ENCODE measurements at regions not wholly inside any gene's neighbourhood (a gene's known extent, or its start where the extent isn't known, plus 50 kb on each side); places are given as distances from the start of the nearest gene placed in this dataset.

GRCh38 chr2:181203916-181204315 lies 223.5 kb downstream of the UBE2E3 start:
- Histone ChIP-seq H3K79me2 (no peaks in the 10 kb centered on the region), H4K20me1 (ENCODE audit: insufficient read depth, poor library complexity, severe bottlenecking) (no peaks in the 10 kb centered on the region), H3K27ac (no peak overlapping the region), H3K4me2 (no peak overlapping the region), H2AFZ (no peak overlapping the region), H3K27me3 (no peaks in the 10 kb centered on the region), H3K4me3 (no peak overlapping the region), H3K4me1 (ENCODE audit: insufficient read depth) (no peaks in the 10 kb centered on the region), H3K9me2 (replicated peaks; ENCODE audit: insufficient read depth) (no peaks in the 10 kb centered on the region), H3K36me3 (replicated peaks; ENCODE audit: insufficient read depth, low read depth) (no peaks in the 10 kb centered on the region), H3K9me3 (ENCODE audit: low read depth) (no peaks in the 10 kb centered on the region)
- no peak for DNase-seq (ENCODE audit: low spot score)
- TF ChIP-seq EZH2 (IDR thresholded peaks at IDR 0.05; ENCODE audit: borderline replicate concordance) (no peak), EZH2phosphoT487 (IDR thresholded peaks at IDR 0.05; ENCODE audit: low read depth, severe bottlenecking, unreplicated experiment) (no peak), CTCF (IDR thresholded peaks at IDR 0.05; ENCODE audit: poor library complexity) (no peak)

GRCh38 chr2:181218401-181218821 lies 238.0 kb downstream of the UBE2E3 start:
- no peak overlapping the region for H3K4me3 ChIP-seq
- no peak for TF ChIP-seq CTCF (IDR thresholded peaks at IDR 0.05; ENCODE audit: poor library complexity)
- no peak for TF ChIP-seq EZH2phosphoT487 (IDR thresholded peaks at IDR 0.05; ENCODE audit: low read depth, severe bottlenecking, unreplicated experiment)
- H3K27me3 ChIP-seq, result no peaks in the 10 kb centered on the region
- no peaks in the 10 kb centered on the region for H4K20me1 ChIP-seq (ENCODE audit: insufficient read depth, poor library complexity, severe bottlenecking)
- no peak overlapping the region for H3K27ac ChIP-seq
- no peaks in the 10 kb centered on the region for H3K9me2 ChIP-seq (replicated peaks; ENCODE audit: insufficient read depth)
- H3K36me3 ChIP-seq (replicated peaks; ENCODE audit: insufficient read depth, low read depth), result no peaks in the 10 kb centered on the region
- no peaks in the 10 kb centered on the region for H3K79me2 ChIP-seq
- H3K4me2 ChIP-seq, result no peak overlapping the region
- DNase-seq (ENCODE audit: low spot score), result no peak
- no peak overlapping the region for H2AFZ ChIP-seq
- no peaks in the 10 kb centered on the region for H3K9me3 ChIP-seq (ENCODE audit: low read depth)
- no peaks in the 10 kb centered on the region for H3K4me1 ChIP-seq (ENCODE audit: insufficient read depth)
- 92% methylated on average over 3 of the region's 3 CpGs for WGBS (ENCODE audit: low lambda C conversion rate, missing lambda C conversion rate)

- no peaks in the 10 kb centered on the region for H3K36me3 ChIP-seq (replicated peaks; ENCODE audit: insufficient read depth, low read depth)
- DNase-seq (ENCODE audit: low spot score), result no peak
- no peak overlapping the region for H3K4me2 ChIP-seq
- H3K9me2 ChIP-seq (replicated peaks; ENCODE audit: insufficient read depth), result no peaks in the 10 kb centered on the region
- H2AFZ ChIP-seq, result no peak overlapping the region
- H3K79me2 ChIP-seq, result no peaks in the 10 kb centered on the region
- no peaks in the 10 kb centered on the region for H3K9me3 ChIP-seq (ENCODE audit: low read depth)
- no peaks in the 10 kb centered on the region for H3K27me3 ChIP-seq
- H4K20me1 ChIP-seq (ENCODE audit: insufficient read depth, poor library complexity, severe bottlenecking), result no peaks in the 10 kb centered on the region
- WGBS (ENCODE audit: low lambda C conversion rate, missing lambda C conversion rate), result 90% methylated on average over 2 of the region's 2 CpGs
- no peak overlapping the region for H3K27ac ChIP-seq
- H3K4me1 ChIP-seq (ENCODE audit: insufficient read depth), result no peaks in the 10 kb centered on the region
- TF ChIP-seq EZH2 (IDR thresholded peaks at IDR 0.05; ENCODE audit: borderline replicate concordance) (no peak), EZH2phosphoT487 (IDR thresholded peaks at IDR 0.05; ENCODE audit: low read depth, severe bottlenecking, unreplicated experiment) (no peak), CTCF (IDR thresholded peaks at IDR 0.05; ENCODE audit: poor library complexity) (no peak)
- H3K4me3 ChIP-seq, result no peak overlapping the region
Observed at GRCh38 chr2:181223234-181223633, 234.0 kb upstream of the ITGA4 start.

- no peak overlapping the region for H3K27ac ChIP-seq
- DNase-seq (ENCODE audit: low spot score), result no peak
- H4K20me1 ChIP-seq (ENCODE audit: insufficient read depth, poor library complexity, severe bottlenecking), result no peaks in the 10 kb centered on the region
- H3K4me3 ChIP-seq, result no peak overlapping the region
- H3K79me2 ChIP-seq, result no peaks in the 10 kb centered on the region
- H2AFZ ChIP-seq, result no peak overlapping the region
- H3K9me2 ChIP-seq (replicated peaks; ENCODE audit: insufficient read depth), result no peaks in the 10 kb centered on the region
- H3K36me3 ChIP-seq (replicated peaks; ENCODE audit: insufficient read depth, low read depth), result no peaks in the 10 kb centered on the region
- WGBS (ENCODE audit: low lambda C conversion rate, missing lambda C conversion rate), result 96% methylated on average over 3 of the region's 3 CpGs
- no peaks in the 10 kb centered on the region for H3K27me3 ChIP-seq
- H3K4me2 ChIP-seq, result no peak overlapping the region
- TF ChIP-seq CTCF (IDR thresholded peaks at IDR 0.05; ENCODE audit: poor library complexity) (no peak), EZH2 (IDR thresholded peaks at IDR 0.05; ENCODE audit: borderline replicate concordance) (no peak), EZH2phosphoT487 (IDR thresholded peaks at IDR 0.05; ENCODE audit: low read depth, severe bottlenecking, unreplicated experiment) (no peak)
- peaks cover 8% of the 10 kb centered on the region for H3K4me1 ChIP-seq (ENCODE audit: insufficient read depth)
- H3K9me3 ChIP-seq (ENCODE audit: low read depth), result no peaks in the 10 kb centered on the region
Observed at GRCh38 chr2:181224866-181225265, 232.3 kb upstream of the ITGA4 start.

Data from hepatocyte (in vitro differentiated cells).